H9 (cell line): ENCODE measurements at regions not wholly inside any gene's neighbourhood (a gene's known extent, or its start where the extent isn't known, plus 50 kb on each side); places are given as distances from the start of the nearest gene placed in this dataset.

Source experiments
- DNase-seq: peaks from one replicate; pipeline ENCODE4 v3.0.0-alpha.2; 2017
- H2AFZ ChIP-seq: one replicate; pipeline ENCODE4 v1.6.1; 2013; ENCODE audit warnings: mild to moderate bottlenecking, low read length, control low read depth, moderate library complexity
- H2AK5ac ChIP-seq: 2 replicates; pipeline ENCODE4 v1.6.1; 2013; ENCODE audit warnings: low read length, control low read depth, mixed read lengths; ENCODE audit not compliant: insufficient read length
- H2BK120ac ChIP-seq: one replicate; pipeline ENCODE4 v1.6.1; 2013; ENCODE audit warnings: low read depth, mild to moderate bottlenecking, low read length, control low read depth, inconsistent platforms; ENCODE audit not compliant: poor library complexity, severe bottlenecking
- H2BK12ac ChIP-seq: 2 replicates; pipeline ENCODE4 v1.6.1; 2013; ENCODE audit warnings: low read length, control low read depth, mixed read lengths, low read depth; ENCODE audit not compliant: insufficient read length
- H2BK15ac ChIP-seq: 2 replicates; pipeline ENCODE4 v1.6.1; 2013; ENCODE audit warnings: low read depth, low read length, control low read depth
- H2BK20ac ChIP-seq: one replicate; pipeline ENCODE4 v1.6.1; 2013; ENCODE audit warnings: low read depth, mild to moderate bottlenecking, low read length, control low read depth, inconsistent platforms; ENCODE audit not compliant: poor library complexity, severe bottlenecking
- H2BK5ac ChIP-seq: 2 replicates; pipeline ENCODE4 v1.6.1; 2013; ENCODE audit warnings: low read length, control low read depth, mixed read lengths; ENCODE audit not compliant: insufficient read length
- H3K14ac ChIP-seq: 2 replicates; pipeline ENCODE4 v1.6.1; 2013; ENCODE audit warnings: low read length, control low read depth; ENCODE audit not compliant: insufficient read depth
- H3K18ac ChIP-seq: 2 replicates; pipeline ENCODE4 v1.6.1; 2013; ENCODE audit warnings: low read depth, mild to moderate bottlenecking, mixed read lengths, low read length, control low read depth; ENCODE audit not compliant: insufficient read length
- H3K23ac ChIP-seq: 2 replicates; pipeline ENCODE4 v1.6.1; 2013; ENCODE audit warnings: low read length, control low read depth, mixed read lengths, low read depth; ENCODE audit not compliant: insufficient read length
- H3K23me2 ChIP-seq: 2 replicates; pipeline ENCODE4 v1.6.1; 2013; ENCODE audit warnings: low read depth, mild to moderate bottlenecking, mixed read lengths, low read length, control low read depth; ENCODE audit not compliant: insufficient read length, poor library complexity, severe bottlenecking
- H3K27ac ChIP-seq: 2 replicates; pipeline ENCODE4 v1.5.1; 2013; ENCODE audit warnings: low read length, control low read depth, mixed read lengths, low read depth; ENCODE audit not compliant: insufficient read length
- H3K27me3 ChIP-seq: 2 replicates; pipeline ENCODE4 v1.6.1; 2013; ENCODE audit warnings: low read length, control low read depth, inconsistent platforms; ENCODE audit not compliant: insufficient read depth
- H3K4ac ChIP-seq: 2 replicates; pipeline ENCODE4 v1.6.1; 2013; ENCODE audit warnings: low read depth, mild to moderate bottlenecking, control low read depth, inconsistent platforms, low read length, moderate library complexity
- H3K4me1 ChIP-seq: 2 replicates; pipeline ENCODE4 v1.6.1; 2013; ENCODE audit warnings: low read length, control low read depth, inconsistent platforms; ENCODE audit not compliant: insufficient read depth
- H3K4me2 ChIP-seq: 2 replicates; pipeline ENCODE4 v1.6.1; 2013; ENCODE audit warnings: low read length, control low read depth, mixed read lengths; ENCODE audit not compliant: insufficient read length, insufficient read depth
- H3K56ac ChIP-seq: 2 replicates; pipeline ENCODE4 v1.6.1; 2013; ENCODE audit warnings: low read depth, mild to moderate bottlenecking, mixed read lengths, low read length, control low read depth; ENCODE audit not compliant: insufficient read length
- H3K79me1 ChIP-seq: 2 replicates; pipeline ENCODE4 v1.6.1; 2013; ENCODE audit warnings: low read depth, mild to moderate bottlenecking, moderate library complexity, low read length, control low read depth, inconsistent platforms; ENCODE audit not compliant: insufficient read depth, poor library complexity, severe bottlenecking
- H3K79me2 ChIP-seq: 2 replicates; pipeline ENCODE4 v1.6.1; 2013; ENCODE audit warnings: low read length, control low read depth, inconsistent platforms; ENCODE audit not compliant: insufficient read depth
- H3K9ac ChIP-seq: 2 replicates; pipeline ENCODE4 v1.6.1; 2013; ENCODE audit warnings: low read length, control low read depth, mixed read lengths; ENCODE audit not compliant: insufficient read length; ENCODE audit errors: extremely low read depth
- H3K9me3 ChIP-seq: one replicate; pipeline ENCODE4 v1.6.1; 2013; ENCODE audit warnings: low read depth, low read length, inconsistent platforms; ENCODE audit not compliant: control insufficient read depth
- H3T11ph ChIP-seq: one replicate; pipeline ENCODE4 v1.6.1; 2013; ENCODE audit warnings: mild to moderate bottlenecking, low read length, control low read depth, inconsistent platforms
- H4K20me1 ChIP-seq: one replicate; pipeline ENCODE4 v1.6.1; 2013; ENCODE audit not compliant: control insufficient read depth, insufficient read length, insufficient read depth
- H4K5ac ChIP-seq: 2 replicates; pipeline ENCODE4 v1.6.1; 2013; ENCODE audit warnings: low read depth, mild to moderate bottlenecking, mixed read lengths, low read length, control low read depth; ENCODE audit not compliant: insufficient read length
- H4K8ac ChIP-seq: replicated peaks from 2 replicates; pipeline ENCODE4 v1.6.1; 2013; ENCODE audit warnings: low read length, control low read depth, mixed read lengths, low read depth; ENCODE audit not compliant: insufficient read length
- H4K91ac ChIP-seq: 2 replicates; pipeline ENCODE4 v1.6.1; 2013; ENCODE audit warnings: low read depth, mild to moderate bottlenecking, moderate library complexity, mixed read lengths, low read length, control low read depth; ENCODE audit not compliant: insufficient read length
- H3K27ac Mint-ChIP-seq, 3 experiments: 2 replicates in 2 of 3; 3 replicates in 1 of 3; pipeline ENCODE4 v1.8.0; 2020 to 2021; ENCODE audit warnings: mixed read lengths in 3 of 3, mild to moderate bottlenecking in 1 of 3, moderate library complexity in 1 of 3
- H3K27me3 Mint-ChIP-seq: 2 replicates; pipeline ENCODE4 v1.8.0; 2021; ENCODE audit warnings: low read depth, mild to moderate bottlenecking, moderate library complexity, mixed read lengths
- H3K36me3 Mint-ChIP-seq, 3 experiments: 2 replicates in 2 of 3; 3 replicates in 1 of 3; pipeline ENCODE4 v1.8.0; 2020 to 2021; ENCODE audit warnings: low read depth in 3 of 3, mixed read lengths in 3 of 3; ENCODE audit not compliant: insufficient read depth in 1 of 3
- H3K4me1 Mint-ChIP-seq, 2 experiments: 2 replicates each; pipeline ENCODE4 v1.8.0; 2020; ENCODE audit warnings: mixed read lengths in 2 of 2
- H3K4me3 Mint-ChIP-seq, 2 experiments: 2 replicates in 1 of 2; 3 replicates in 1 of 2; pipeline ENCODE4 v1.8.0; 2020 to 2021; ENCODE audit warnings: mild to moderate bottlenecking in 2 of 2, mixed read lengths in 2 of 2, moderate library complexity in 1 of 2
- H3K9me3 Mint-ChIP-seq, 2 experiments: 2 replicates in 1 of 2; 3 replicates in 1 of 2; pipeline ENCODE4 v1.8.0; 2020; ENCODE audit warnings: mild to moderate bottlenecking in 2 of 2, mixed read lengths in 2 of 2, moderate library complexity in 1 of 2
- WGBS: extraction: QIAGEN DNeasy Blood & Tissue Kit; methylation state at CpG from one replicate; pipeline ENCODE4 v1.1.7; 2013; ENCODE audit warnings: missing lambda C conversion rate, low lambda C conversion rate, mixed read lengths; ENCODE audit not compliant: insufficient read length; ENCODE audit errors: extremely low coverage; 5-methylcytosine and 5-hydroxymethylcytosine counted together
- TF ChIP-seq, protein P1 (sequence below): fragments of 200-600 bp; sonication (generic); conservative IDR thresholded peaks from 3 replicates; pipeline ENCODE4 v1.8.0; 2021; ENCODE audit warnings: antibody characterized with exemption, mild to moderate bottlenecking

DNA sequence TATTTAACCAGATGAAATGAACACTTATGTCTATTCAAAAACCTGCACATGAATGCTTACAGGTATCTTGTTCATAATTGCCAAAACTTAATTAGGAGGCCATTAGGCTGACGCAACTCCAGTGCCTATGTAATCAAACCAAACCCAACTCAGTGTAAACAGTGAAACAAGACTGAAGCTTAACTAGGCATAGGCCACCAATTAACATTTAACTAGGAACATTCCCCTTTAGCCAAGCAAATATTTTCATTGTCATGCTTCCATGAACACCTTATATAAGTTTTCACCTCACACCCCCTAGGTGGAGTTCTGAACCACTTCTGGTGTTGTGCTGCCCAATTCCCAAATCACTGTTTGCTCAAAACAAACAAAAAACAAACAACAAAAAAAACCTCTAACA is 686.0 kb downstream of the STPG2 start:
- Histone ChIP-seq H4K8ac (no peak overlapping the region), H2AFZ (no peak overlapping the region), H3K9me3 (no peaks in the 10 kb centered on the region), H3K9ac (no peak overlapping the region), H3K23me2 (no peaks in the 10 kb centered on the region), H3K79me2 (no peaks in the 10 kb centered on the region), H2BK20ac (no peak overlapping the region), H4K20me1 (no peaks in the 10 kb centered on the region), H3K23ac (no peak overlapping the region), H2BK15ac (no peak overlapping the region), H3K79me1 (no peaks in the 10 kb centered on the region), H3K4ac (no peak overlapping the region), H3K56ac (no peak overlapping the region), H3K18ac (no peak overlapping the region), H4K5ac (no peak overlapping the region), H2BK5ac (no peak overlapping the region), H3K27ac (no peak overlapping the region), H3K14ac (no peak overlapping the region), H2BK120ac (no peak overlapping the region), H2BK12ac (no peak overlapping the region), H3K4me1 (no peaks in the 10 kb centered on the region; the same call in 1 of the 2 replicates), H3K4me2 (no peak overlapping the region), H3K27me3 (no peaks in the 10 kb centered on the region), H2AK5ac (no peak overlapping the region), H3T11ph (no peak overlapping the region), H4K91ac (no peak overlapping the region)
- H3K27ac Mint-ChIP-seq, result peak overlapping the region in 1 of 3 experiments; percentile 71; a peak in 2 of 7 replicates
- no CpG with 5 or more reads among the region's 1 CpG for WGBS
- TF ChIP-seq, protein P1, sequence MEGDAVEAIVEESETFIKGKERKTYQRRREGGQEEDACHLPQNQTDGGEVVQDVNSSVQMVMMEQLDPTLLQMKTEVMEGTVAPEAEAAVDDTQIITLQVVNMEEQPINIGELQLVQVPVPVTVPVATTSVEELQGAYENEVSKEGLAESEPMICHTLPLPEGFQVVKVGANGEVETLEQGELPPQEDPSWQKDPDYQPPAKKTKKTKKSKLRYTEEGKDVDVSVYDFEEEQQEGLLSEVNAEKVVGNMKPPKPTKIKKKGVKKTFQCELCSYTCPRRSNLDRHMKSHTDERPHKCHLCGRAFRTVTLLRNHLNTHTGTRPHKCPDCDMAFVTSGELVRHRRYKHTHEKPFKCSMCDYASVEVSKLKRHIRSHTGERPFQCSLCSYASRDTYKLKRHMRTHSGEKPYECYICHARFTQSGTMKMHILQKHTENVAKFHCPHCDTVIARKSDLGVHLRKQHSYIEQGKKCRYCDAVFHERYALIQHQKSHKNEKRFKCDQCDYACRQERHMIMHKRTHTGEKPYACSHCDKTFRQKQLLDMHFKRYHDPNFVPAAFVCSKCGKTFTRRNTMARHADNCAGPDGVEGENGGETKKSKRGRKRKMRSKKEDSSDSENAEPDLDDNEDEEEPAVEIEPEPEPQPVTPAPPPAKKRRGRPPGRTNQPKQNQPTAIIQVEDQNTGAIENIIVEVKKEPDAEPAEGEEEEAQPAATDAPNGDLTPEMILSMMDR, result no peak
- peaks cover 0 to 13% (median 8%) of the 10 kb centered on the region in 3 experiments; a peak in 5 of 7 replicates for H3K36me3 Mint-ChIP-seq
- H3K9me3 Mint-ChIP-seq, result peaks cover 7 to 15% of the 10 kb centered on the region in 2 experiments; a peak in 3 of 5 replicates
- H3K27me3 Mint-ChIP-seq, result no peaks in the 10 kb centered on the region; the same call in 1 of the 2 replicates
- H3K4me1 Mint-ChIP-seq, result peaks cover 9 to 22% of the 10 kb centered on the region in 2 experiments
- DNase-seq, result no peak
- H3K4me3 Mint-ChIP-seq, result no peak overlapping the region
